Fibroblast of lung (primary cell): ENCODE measurements at regions not wholly inside any gene's neighbourhood (a gene's known extent, or its start where the extent isn't known, plus 50 kb on each side); places are given as distances from the start of the nearest gene placed in this dataset.

ENCODE experiments used
- DNase-seq, 2 donors: peaks; one replicate each; pipeline versions ENCODE4 v3.0.0 to v3.0.0-alpha.2; 2010; ENCODE audit warnings: low read depth in 2 of 2
- H2AFZ ChIP-seq: 2 replicates; pipeline ENCODE4 v1.5.1; 2012; ENCODE audit warnings: low read length, control low read depth, inconsistent platforms
- H3K27ac ChIP-seq: 2 replicates; pipeline ENCODE4 v1.5.1; 2011; ENCODE audit warnings: low read length, control low read depth; ENCODE audit not compliant: insufficient read depth
- H3K27me3 ChIP-seq: 2 replicates; pipeline ENCODE4 v1.5.1; 2011; ENCODE audit warnings: mild to moderate bottlenecking, low read length; ENCODE audit not compliant: control insufficient read depth, insufficient read depth
- H3K36me3 ChIP-seq: 2 replicates; pipeline ENCODE4 v1.5.1; 2011; ENCODE audit warnings: low read length; ENCODE audit not compliant: control insufficient read depth, insufficient read depth
- H3K4me1 ChIP-seq: 2 replicates; pipeline ENCODE4 v1.5.1; 2011; ENCODE audit warnings: low read length; ENCODE audit not compliant: control insufficient read depth, insufficient read depth; ENCODE audit errors: extremely low read depth
- H3K4me2 ChIP-seq: 2 replicates; pipeline ENCODE4 v1.5.1; 2011; ENCODE audit warnings: low read length, control low read depth; ENCODE audit not compliant: insufficient read depth; ENCODE audit errors: extremely low read depth
- H3K4me3 ChIP-seq, 4 experiments: fragments of 200-600 bp in 1 of 4; sonication (generic) in 1 of 4; replicated peaks in 1 of 4; 2 replicates each; pipeline ENCODE4 v1.5.1; 2011 to 2016; ENCODE audit warnings: low read length in 4 of 4, low read depth in 3 of 4, mild to moderate bottlenecking in 3 of 4, control low read depth in 2 of 4, inconsistent platforms in 1 of 4, mixed read lengths in 1 of 4; ENCODE audit not compliant: insufficient read depth in 1 of 4; ENCODE audit errors: control extremely low read depth in 1 of 4
- H3K79me2 ChIP-seq: 2 replicates; pipeline ENCODE4 v1.5.1; 2012; ENCODE audit warnings: mild to moderate bottlenecking, low read length, inconsistent platforms; ENCODE audit not compliant: control insufficient read depth, insufficient read depth
- H3K9ac ChIP-seq: 2 replicates; pipeline ENCODE4 v1.5.1; 2011; ENCODE audit warnings: mild to moderate bottlenecking, low read length, control low read depth; ENCODE audit not compliant: insufficient read depth
- H3K9me3 ChIP-seq: 2 replicates; pipeline ENCODE4 v1.5.1; 2012; ENCODE audit warnings: low read depth, low read length; ENCODE audit not compliant: control insufficient read depth, insufficient read depth
- H4K20me1 ChIP-seq: 2 replicates; pipeline ENCODE4 v1.5.1; 2011; ENCODE audit warnings: low read length; ENCODE audit not compliant: control insufficient read depth, insufficient read depth; ENCODE audit errors: extremely low read depth
- CTCF ChIP-seq, 2 donors: IDR thresholded peaks in 1 of 2; conservative IDR thresholded peaks in 1 of 2; 1 replicate in 1 of 2; 2 replicates in 1 of 2; pipeline ENCODE4 v1.5.1; 2011 to 2012; ENCODE audit warnings: low read length in 2 of 2, control low read depth in 1 of 2, inconsistent platforms in 1 of 2, low read depth in 1 of 2, mild to moderate bottlenecking in 1 of 2
- EZH2 ChIP-seq: IDR thresholded peaks from 2 replicates; pipeline ENCODE4 v1.5.1; 2012; ENCODE audit warnings: low read length, control low read depth, mild to moderate bottlenecking; ENCODE audit errors: missing control alignments

GRCh38 chr13:73696271-73696670, 437.9 kb downstream of the KLF12 start:
- DNase-seq, result no peak
- H3K9me3 ChIP-seq, result no peaks in the 10 kb centered on the region
- no peaks in the 10 kb centered on the region for H3K4me1 ChIP-seq
- H3K4me3 ChIP-seq, result no peak overlapping the region
- no peak overlapping the region for H3K4me2 ChIP-seq
- H3K36me3 ChIP-seq, result peaks cover 1% of the 10 kb centered on the region
- no peaks in the 10 kb centered on the region for H4K20me1 ChIP-seq
- TF ChIP-seq EZH2 (no peak), CTCF (conservative IDR thresholded peaks at IDR 0.05 in 1 of 2, IDR thresholded peaks at IDR 0.05 in 1 of 2; ENCODE audit: low read depth in 1 of 2, low read length in 2 of 2) (no peak)
- no peak overlapping the region for H3K9ac ChIP-seq
- H3K27me3 ChIP-seq, result no peaks in the 10 kb centered on the region
- H3K27ac ChIP-seq, result no peak overlapping the region
- H3K79me2 ChIP-seq, result no peaks in the 10 kb centered on the region
- H2AFZ ChIP-seq, result no peak overlapping the region

- Histone ChIP-seq H3K4me1 (no peaks in the 10 kb centered on the region), H3K36me3 (peaks cover 1% of the 10 kb centered on the region), H3K9me3 (no peaks in the 10 kb centered on the region), H3K27ac (no peak overlapping the region), H2AFZ (no peak overlapping the region), H4K20me1 (no peaks in the 10 kb centered on the region), H3K4me3 (no peak overlapping the region), H3K4me2 (no peak overlapping the region), H3K27me3 (no peaks in the 10 kb centered on the region), H3K79me2 (no peaks in the 10 kb centered on the region), H3K9ac (no peak overlapping the region)
- no peak for TF ChIP-seq EZH2
- TF ChIP-seq CTCF (conservative IDR thresholded peaks at IDR 0.05 in 1 of 2, IDR thresholded peaks at IDR 0.05 in 1 of 2; ENCODE audit: low read depth in 1 of 2, low read length in 2 of 2), result no peak
- no peak for DNase-seq
These were observed 438.9 kb downstream of the KLF12 start for GRCh38 chr13:73695325-73695724.

- H3K9ac ChIP-seq, result no peak overlapping the region
- no peak overlapping the region for H3K4me2 ChIP-seq
- peaks cover 1% of the 10 kb centered on the region for H3K36me3 ChIP-seq
- H3K27me3 ChIP-seq, result no peaks in the 10 kb centered on the region
- TF ChIP-seq EZH2, result no peak
- TF ChIP-seq CTCF (conservative IDR thresholded peaks at IDR 0.05 in 1 of 2, IDR thresholded peaks at IDR 0.05 in 1 of 2; ENCODE audit: low read depth in 1 of 2, low read length in 2 of 2), result no peak
- H3K4me3 ChIP-seq, result no peak overlapping the region
- peak in 1 of 2 donors; percentile 80 for DNase-seq
- no peaks in the 10 kb centered on the region for H4K20me1 ChIP-seq
- H2AFZ ChIP-seq, result no peak overlapping the region
- no peaks in the 10 kb centered on the region for H3K4me1 ChIP-seq
- no peaks in the 10 kb centered on the region for H3K9me3 ChIP-seq
- H3K79me2 ChIP-seq, result no peaks in the 10 kb centered on the region
- H3K27ac ChIP-seq, result no peak overlapping the region
These were observed 441.0 kb downstream of the KLF12 start for GRCh38 chr13:73693215-73693614.
